DND-41 (cell line): ENCODE measurements at regions not wholly inside any gene's neighbourhood (a gene's known extent, or its start where the extent isn't known, plus 50 kb on each side); places are given as distances from the start of the nearest gene placed in this dataset.

Experiments used
- EZH2 ChIP-seq: IDR thresholded peaks from 3 replicates; pipeline ENCODE4 v1.6.1; 2012; ENCODE audit warnings: borderline replicate concordance, low read depth, mild to moderate bottlenecking, moderate library complexity, low read length, inconsistent platforms; ENCODE audit not compliant: severe bottlenecking
- TF ChIP-seq, protein P1 (sequence below): IDR thresholded peaks from 2 replicates; pipeline ENCODE4 v1.5.1; 2012; ENCODE audit warnings: borderline replicate concordance, low read length, moderate library complexity, mild to moderate bottlenecking; ENCODE audit not compliant: poor library complexity, severe bottlenecking; ENCODE audit errors: extremely low read depth

DNA sequence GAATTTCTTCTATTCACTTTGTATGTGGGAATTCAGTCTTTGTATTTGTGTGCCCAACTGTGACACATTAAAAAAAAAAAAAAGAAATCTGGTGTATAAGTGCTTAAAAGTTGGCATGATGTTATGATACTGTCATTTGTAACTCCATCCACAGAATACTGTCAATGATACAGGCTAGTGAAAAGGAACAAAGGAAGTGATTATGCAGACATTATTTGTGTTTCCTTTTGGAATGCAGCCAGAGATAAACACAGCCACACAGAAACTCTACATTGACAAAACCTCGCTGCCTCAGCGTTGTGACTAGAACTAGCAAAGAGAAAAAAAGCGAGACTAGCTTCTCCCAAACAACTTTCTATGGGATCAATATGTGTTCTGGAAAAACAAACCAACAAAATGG lies 519.2 kb upstream of the AGTR1 start:
- TF ChIP-seq, protein P1, sequence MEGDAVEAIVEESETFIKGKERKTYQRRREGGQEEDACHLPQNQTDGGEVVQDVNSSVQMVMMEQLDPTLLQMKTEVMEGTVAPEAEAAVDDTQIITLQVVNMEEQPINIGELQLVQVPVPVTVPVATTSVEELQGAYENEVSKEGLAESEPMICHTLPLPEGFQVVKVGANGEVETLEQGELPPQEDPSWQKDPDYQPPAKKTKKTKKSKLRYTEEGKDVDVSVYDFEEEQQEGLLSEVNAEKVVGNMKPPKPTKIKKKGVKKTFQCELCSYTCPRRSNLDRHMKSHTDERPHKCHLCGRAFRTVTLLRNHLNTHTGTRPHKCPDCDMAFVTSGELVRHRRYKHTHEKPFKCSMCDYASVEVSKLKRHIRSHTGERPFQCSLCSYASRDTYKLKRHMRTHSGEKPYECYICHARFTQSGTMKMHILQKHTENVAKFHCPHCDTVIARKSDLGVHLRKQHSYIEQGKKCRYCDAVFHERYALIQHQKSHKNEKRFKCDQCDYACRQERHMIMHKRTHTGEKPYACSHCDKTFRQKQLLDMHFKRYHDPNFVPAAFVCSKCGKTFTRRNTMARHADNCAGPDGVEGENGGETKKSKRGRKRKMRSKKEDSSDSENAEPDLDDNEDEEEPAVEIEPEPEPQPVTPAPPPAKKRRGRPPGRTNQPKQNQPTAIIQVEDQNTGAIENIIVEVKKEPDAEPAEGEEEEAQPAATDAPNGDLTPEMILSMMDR: no peak
- TF ChIP-seq EZH2: no peak
